Mammary epithelial cell (primary cell): ENCODE measurements at regions not wholly inside any gene's neighbourhood (a gene's known extent, or its start where the extent isn't known, plus 50 kb on each side); places are given as distances from the start of the nearest gene placed in this dataset.

Experiments used
- CTCF ChIP-seq, 2 donors: IDR thresholded peaks in 1 of 2; conservative IDR thresholded peaks in 1 of 2; 2 replicates each; pipeline ENCODE4 v1.5.1; 2011 to 2012; ENCODE audit warnings: inconsistent platforms in 2 of 2, low read length in 2 of 2, mild to moderate bottlenecking in 2 of 2, control low read depth in 1 of 2, low read depth in 1 of 2; ENCODE audit not compliant: insufficient read depth in 1 of 2; ENCODE audit errors: extremely low read depth in 1 of 2
- EZH2 ChIP-seq: IDR thresholded peaks from 2 replicates; pipeline ENCODE4 v1.6.1; 2012; ENCODE audit warnings: low read length, inconsistent platforms, borderline replicate concordance

- TF ChIP-seq CTCF (conservative IDR thresholded peaks at IDR 0.05 in 1 of 2, IDR thresholded peaks at IDR 0.05 in 1 of 2; ENCODE audit: extremely low read depth in 1 of 2, insufficient read depth in 1 of 2, low read depth in 1 of 2, low read length in 2 of 2) (no peak), EZH2 (no peak)
Observed at GRCh38 chr3:82001276-82001923, 240.0 kb upstream of the GBE1 start.
